NT2/D1 (cell line): ENCODE measurements at regions not wholly inside any gene's neighbourhood (a gene's known extent, or its start where the extent isn't known, plus 50 kb on each side); places are given as distances from the start of the nearest gene placed in this dataset.

Source experiments
- YY1 ChIP-seq: IDR thresholded peaks from 2 replicates; pipeline ENCODE4 v1.6.1; 2011; ENCODE audit not compliant: insufficient read length, insufficient read depth
- ZNF274 ChIP-seq: IDR thresholded peaks from 2 replicates; pipeline ENCODE4 v1.6.1; 2011; ENCODE audit warnings: mild to moderate bottlenecking, low read depth, low read length

- no peak for TF ChIP-seq YY1
- no peak for TF ChIP-seq ZNF274
Observed at GRCh38 chr1:119209061-119209460, 68.6 kb upstream of the WARS2 start.
